ENCODE measurements at regions not wholly inside any gene's neighbourhood (a gene's known extent, or its start where the extent isn't known, plus 50 kb on each side); places are given as distances from the start of the nearest gene placed in this dataset.

GRCh38 chr9:27768781-27769180 is 195.5 kb upstream of the C9orf72 start:
- TF ChIP-seq CTCF (IDR thresholded peaks at IDR 0.05), result no peak

GRCh38 chr9:27770541-27770940 is 197.3 kb upstream of the C9orf72 start:
- no peak for TF ChIP-seq CTCF (IDR thresholded peaks at IDR 0.05)

- TF ChIP-seq CTCF (IDR thresholded peaks at IDR 0.05), result no peak
Observed at GRCh38 chr9:27771803-27772545, 198.7 kb upstream of the C9orf72 start.

GRCh38 chr9:27784847-27785713 is 211.8 kb upstream of the C9orf72 start:
- TF ChIP-seq CTCF (IDR thresholded peaks at IDR 0.05), result no peak

- no peak for TF ChIP-seq CTCF (IDR thresholded peaks at IDR 0.05)
Observed at GRCh38 chr9:27785714-27786100, 212.4 kb upstream of the C9orf72 start.

- TF ChIP-seq CTCF (IDR thresholded peaks at IDR 0.05), result no peak
Observed at GRCh38 chr9:27787891-27788290, 214.6 kb upstream of the C9orf72 start.

- no peak for TF ChIP-seq CTCF (IDR thresholded peaks at IDR 0.05)
Observed at GRCh38 chr9:27791311-27791710, 218.0 kb upstream of the C9orf72 start.
